Neural cell (in vitro differentiated cells): ENCODE measurements at regions not wholly inside any gene's neighbourhood (a gene's known extent, or its start where the extent isn't known, plus 50 kb on each side); places are given as distances from the start of the nearest gene placed in this dataset.

ENCODE experiments used
- CTCF ChIP-seq: fragments of 450-650 bp; IDR thresholded peaks from 2 replicates; pipeline ENCODE4 v1.5.1; 2014; ENCODE audit warnings: antibody characterized with exemption, mild to moderate bottlenecking, moderate library complexity; ENCODE audit not compliant: poor library complexity, severe bottlenecking
- EZH2 ChIP-seq: fragments of 200-600, 300-800 bp; shearing (Covaris generic), sonication (generic); IDR thresholded peaks from 2 replicates; pipeline ENCODE4 v1.6.1; 2014; ENCODE audit warnings: antibody characterized with exemption, low read length, borderline replicate concordance, mild to moderate bottlenecking; ENCODE audit not compliant: insufficient read depth, poor library complexity, severe bottlenecking
- POLR2AphosphoS5 ChIP-seq: IDR thresholded peaks from 2 replicates; pipeline ENCODE4 v1.6.1; 2012
- RAD21 ChIP-seq: fragments of 450-650 bp; conservative IDR thresholded peaks from 2 replicates; pipeline ENCODE4 v1.6.1; 2014; ENCODE audit warnings: antibody characterized with exemption, mild to moderate bottlenecking, moderate library complexity

- TF ChIP-seq CTCF, result no peak
- TF ChIP-seq EZH2, result no peak
- no peak for TF ChIP-seq POLR2AphosphoS5
- TF ChIP-seq RAD21, result no peak
Measured at GRCh38 chr20:48184229-48184628, 398.9 kb upstream of the SULF2 start.
